Cardiac septum (tissue), 1 donor: ENCODE measurements at regions not wholly inside any gene's neighbourhood (a gene's known extent, or its start where the extent isn't known, plus 50 kb on each side); places are given as distances from the start of the nearest gene placed in this dataset.
"Not testable (repeated sequence)": the region's sequence is repeated elsewhere in the genome, so short reads cannot be mapped to it uniquely, and the experiment has no call there.

ENCODE experiments used
- DNase-seq: peaks from one replicate; pipeline ENCODE4 v3.0.0-alpha.2; 2020; ENCODE audit warnings: low spot score
- intact Hi-C: fragments of 100-400 bp; cut with DNase I; formaldehyde crosslinking; loops from one replicate; pipeline ENCODE4 v1.14.0; 2022
- donor health status: DM: no; HTN: no; CAD: no.

DNA sequence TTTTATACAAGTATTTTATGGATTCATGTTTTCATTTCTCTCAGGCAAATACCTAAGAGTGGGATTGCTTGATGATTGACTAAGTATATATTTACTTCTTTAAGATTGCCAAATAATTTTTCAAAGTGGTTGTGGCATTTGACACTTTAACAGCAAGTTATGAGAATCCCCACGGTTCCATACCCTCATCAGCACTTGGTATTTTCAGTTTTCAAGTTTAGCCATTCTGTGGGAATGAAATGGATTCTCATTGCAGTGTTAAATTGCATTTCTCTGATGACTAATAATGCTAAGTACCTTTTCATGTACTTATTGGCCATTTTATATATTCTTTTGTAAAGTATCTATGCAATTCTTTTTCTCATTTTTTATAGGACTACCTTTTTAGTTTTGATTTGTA lies 301.5 kb upstream of the DIO3 start:
- intact Hi-C loops, result no loop called here

GRCh38 chr14:101266441-101266840 lies 294.9 kb upstream of the DIO3 start:
- intact Hi-C loops, DNase-seq: not testable (repeated sequence)

More for the DNA sequence above, 301.5 kb upstream of the DIO3 start:
- DNase-seq, result no peak

DNA sequence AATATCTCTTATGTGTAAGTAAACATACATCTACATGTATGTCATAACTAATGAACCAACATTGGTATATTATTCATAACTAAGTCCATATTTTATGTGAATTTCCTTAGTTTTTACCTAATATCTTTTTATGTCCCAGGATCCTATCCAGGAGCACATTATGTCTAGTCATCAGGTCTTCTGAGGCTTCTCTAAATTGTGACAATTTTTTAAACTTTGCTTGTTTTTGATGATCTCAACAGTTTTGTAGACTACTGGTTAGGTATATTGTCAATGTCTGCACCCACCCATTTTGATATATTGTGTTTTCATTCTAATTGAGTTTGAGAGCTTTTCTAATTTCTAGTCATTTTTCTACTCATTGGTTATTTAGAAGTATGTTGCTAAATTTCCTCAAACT lies 288.2 kb upstream of the DIO3 start:
- intact Hi-C loops, result no loop called here

DNA sequence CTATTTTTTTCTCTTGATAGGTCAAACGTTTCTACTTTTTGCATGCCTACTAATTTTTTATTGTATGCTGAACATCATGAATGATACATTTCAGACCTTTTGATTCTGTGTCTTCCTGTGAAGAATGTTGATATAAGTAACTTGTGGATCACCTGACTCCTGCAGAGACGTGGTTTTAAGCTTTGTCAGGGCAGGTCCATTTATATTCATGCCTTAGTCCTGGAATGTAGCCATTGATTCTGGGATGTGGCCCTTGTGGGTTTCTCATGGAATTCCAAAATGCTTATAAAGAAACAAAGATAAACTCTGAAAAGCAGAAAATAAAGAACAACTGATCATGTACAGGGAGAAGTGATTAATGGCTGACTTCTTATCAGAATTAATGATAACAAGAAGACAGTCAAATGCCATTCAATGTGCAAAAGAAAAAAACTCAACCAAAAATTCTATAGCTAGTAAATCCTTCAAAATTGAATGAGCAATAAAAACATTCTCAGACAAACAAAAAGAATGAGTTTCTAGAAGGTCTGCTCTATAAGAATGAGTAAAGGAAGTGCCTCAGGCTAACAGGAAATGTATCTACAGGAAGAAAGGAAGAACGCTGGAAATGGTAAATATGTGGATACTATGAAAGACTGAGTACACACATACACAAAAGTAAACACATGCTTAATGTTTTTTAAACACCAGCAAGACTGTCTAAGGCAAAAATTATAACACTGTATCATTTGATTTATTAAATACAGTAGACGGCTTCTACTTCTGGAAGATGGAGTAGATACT lies 284.8 kb upstream of the DIO3 start:
- intact Hi-C loops, result no loop called here
- DNase-seq, result no peak

More for the DNA sequence above, 288.2 kb upstream of the DIO3 start:
- DNase-seq, result no peak

DNA sequence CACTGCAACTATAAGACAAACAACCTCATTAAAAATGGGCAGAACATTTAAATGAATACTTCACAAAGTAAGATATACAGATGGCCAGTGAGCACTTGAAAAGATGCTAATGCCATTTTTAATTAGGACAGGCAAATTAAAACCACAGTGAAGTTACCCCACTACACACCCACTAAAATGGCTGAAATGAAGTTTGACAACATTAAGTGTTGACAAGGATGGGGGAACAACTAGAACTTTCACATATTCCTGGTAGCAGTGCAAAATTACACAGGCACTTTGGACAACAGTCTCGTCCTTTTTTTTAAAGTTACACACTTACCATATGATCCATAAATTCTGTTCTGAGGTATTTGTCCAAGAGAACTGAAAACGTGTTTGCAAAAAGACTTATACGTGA lies 278.9 kb upstream of the DIO3 start:
- intact Hi-C loops, result no loop called here
- no peak for DNase-seq

- no peak for DNase-seq
- intact Hi-C loops, result no loop called here
Measured at GRCh38 chr14:101284711-101285110, 276.6 kb upstream of the DIO3 start.

DNA sequence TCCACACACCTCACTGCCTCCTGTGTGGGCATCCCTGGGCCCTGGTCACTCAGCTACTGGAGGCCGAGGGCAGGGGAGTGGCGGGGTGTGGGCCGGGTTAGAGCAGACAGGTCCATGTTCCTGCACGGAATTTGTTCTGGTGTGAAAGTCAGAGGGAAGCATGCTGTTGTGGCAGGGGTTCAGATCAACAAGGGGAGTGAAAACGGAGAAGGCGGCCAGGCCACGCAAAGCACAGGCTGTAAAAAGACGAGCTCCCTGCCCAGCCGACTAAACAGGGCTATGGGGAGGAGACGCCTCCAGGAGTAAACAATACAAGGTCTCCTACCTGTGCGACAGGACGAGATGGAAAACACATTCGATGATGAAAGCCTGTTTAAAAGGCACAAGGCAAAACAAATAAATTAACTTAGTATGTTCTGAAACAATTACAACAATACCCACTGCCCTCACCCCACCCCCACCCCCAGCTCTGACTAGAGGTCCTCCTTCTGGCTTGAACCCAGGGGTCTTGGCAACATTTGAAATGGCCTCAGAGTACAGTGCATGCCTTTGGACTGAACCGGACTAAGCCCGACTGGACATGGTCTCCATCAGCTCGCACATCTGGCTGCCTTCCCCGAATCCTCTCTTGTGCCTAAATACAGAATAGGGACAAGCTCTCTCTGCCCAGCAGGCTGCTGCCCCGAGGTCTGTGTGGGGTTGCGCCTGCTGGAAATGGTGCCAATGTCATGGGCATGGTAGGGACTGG lies 274.9 kb upstream of the DIO3 start:
- intact Hi-C loops, result no loop called here
- no peak for DNase-seq

GRCh38 chr14:101288436-101289229 lies 272.7 kb upstream of the DIO3 start:
- DNase-seq, result no peak
- intact Hi-C loops, result no loop called here

DNA sequence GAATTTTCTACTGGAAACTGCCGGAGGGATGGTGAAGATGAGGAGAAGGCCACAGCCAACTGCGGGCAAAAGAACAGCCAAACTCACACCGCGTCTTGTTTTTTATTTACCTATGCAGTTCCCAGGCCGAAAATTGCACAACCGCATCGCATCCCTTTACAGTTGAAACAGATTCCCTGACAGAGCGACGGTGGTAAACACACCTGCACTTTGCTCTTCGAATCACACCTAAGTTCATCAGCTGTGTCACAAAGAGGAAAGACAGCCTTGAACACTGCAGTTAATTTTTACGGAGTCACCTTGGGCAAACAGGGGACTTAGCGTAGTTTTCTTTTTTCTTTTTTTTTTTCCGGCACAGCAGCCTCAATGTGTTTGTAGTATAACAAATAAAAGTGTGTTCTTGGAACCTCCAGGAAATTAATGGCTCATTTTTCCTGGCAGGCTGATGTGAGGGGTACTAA lies 272.0 kb upstream of the DIO3 start:
- intact Hi-C loops, result no loop called here
- no peak for DNase-seq

- no peak for DNase-seq
- intact Hi-C loops, result no loop called here
Measured at GRCh38 chr14:101289911-101290310, 271.4 kb upstream of the DIO3 start.

DNA sequence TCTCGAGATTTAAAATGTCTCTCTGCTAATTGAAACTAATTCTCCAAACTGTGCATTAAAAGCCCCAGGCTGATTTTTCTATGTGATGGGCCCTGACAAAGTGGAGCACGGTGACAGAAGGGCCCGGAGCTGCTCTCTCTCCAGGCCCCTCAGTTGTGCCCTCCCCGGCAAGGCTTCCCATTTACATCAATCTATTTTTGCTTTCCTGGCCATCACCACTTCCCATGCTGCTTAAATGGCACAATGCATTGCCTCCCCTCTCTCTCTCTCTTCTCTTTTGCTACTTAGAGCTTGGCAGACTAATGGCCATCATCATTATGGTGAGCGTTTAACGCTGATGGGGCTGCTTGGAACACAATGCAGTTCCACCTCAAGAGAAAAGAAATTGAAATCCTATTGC lies 270.7 kb upstream of the DIO3 start:
- intact Hi-C loops, result no loop called here
- no peak for DNase-seq

DNA sequence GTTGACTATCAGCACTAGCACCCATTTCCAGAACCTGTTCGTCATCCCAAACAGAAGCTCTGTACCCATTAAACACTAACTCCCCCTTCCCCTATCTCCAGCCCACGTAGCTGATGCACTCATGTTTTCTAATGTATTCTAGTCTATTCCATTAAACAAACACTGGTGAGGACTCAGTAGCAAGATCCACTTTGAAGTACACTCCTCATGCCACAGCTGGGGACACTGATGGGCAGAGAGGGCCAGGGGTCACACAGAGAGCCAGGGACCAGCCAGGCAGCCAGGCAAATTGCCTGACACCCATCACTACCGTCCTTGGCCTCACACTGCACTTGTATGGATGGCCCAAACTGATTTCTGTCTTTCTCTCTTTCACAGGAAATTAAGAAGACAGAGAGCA lies 269.9 kb upstream of the DIO3 start:
- intact Hi-C loops, result no loop called here
- DNase-seq, result no peak

DNA sequence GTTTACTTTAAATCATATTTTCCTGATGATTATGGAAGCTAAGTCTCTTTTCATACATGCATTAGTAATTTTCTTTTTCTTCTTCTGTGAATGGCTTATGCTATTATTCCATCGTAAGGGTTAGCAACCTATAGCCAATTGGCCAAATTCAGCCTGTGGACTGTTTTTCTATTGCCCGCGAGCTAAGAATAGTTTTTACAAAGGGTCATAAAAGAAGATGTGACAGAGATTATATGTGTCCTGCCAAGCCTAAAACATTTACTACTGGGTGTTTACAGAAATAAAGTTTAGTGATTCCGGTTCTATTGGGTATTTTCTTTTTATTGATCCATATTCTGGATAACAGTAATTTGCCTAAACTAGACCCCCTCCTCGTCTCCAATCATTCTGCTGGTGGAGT lies 268.8 kb upstream of the DIO3 start:
- intact Hi-C loops, result no loop called here
- no peak for DNase-seq

DNA sequence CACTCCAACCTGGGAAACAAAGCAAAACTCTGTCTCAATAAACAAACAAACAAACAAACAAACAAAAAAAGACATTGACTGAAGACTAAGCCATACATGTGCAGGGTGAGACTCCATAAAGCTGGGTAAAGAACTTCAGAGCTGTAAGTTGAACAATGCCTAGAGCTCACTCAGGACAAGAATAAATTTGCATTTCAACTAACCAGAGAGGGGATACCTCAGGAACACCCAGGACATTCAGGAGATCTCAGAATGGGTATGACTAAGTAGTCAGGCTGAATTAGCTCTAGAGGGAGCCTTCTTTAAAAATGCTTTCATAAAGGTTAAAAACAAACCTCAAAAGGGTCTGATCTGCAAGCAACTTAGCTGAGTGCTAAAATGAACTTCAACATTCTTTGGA lies 267.7 kb upstream of the DIO3 start:
- intact Hi-C loops, result no loop called here
- DNase-seq, result no peak

GRCh38 chr14:101294136-101294535 lies 267.2 kb upstream of the DIO3 start:
- intact Hi-C loops, result no loop called here
- DNase-seq, result no peak

DNA sequence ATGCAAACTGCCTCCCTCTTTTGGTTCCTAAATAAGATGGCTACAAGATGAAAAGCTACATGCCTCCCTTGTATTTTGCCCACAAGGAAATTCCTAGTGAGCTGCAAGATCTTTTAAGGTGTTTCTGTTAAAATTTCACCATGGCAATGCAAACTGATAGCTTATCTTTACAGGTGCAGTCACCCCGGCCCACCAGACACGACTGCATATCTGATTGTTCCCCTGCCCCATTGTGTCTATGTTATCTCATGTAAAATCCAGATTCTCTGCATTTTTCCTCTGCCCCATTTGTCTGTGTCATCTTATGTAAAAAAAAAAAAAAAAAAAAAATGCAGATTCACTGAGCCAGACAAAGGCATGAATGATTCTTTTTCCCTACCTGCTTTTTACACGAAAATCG lies 261.5 kb upstream of the DIO3 start:
- DNase-seq, intact Hi-C loops: not testable (repeated sequence)

GRCh38 chr14:101301011-101301410 lies 260.3 kb upstream of the DIO3 start:
- no peak for DNase-seq
- intact Hi-C loops, result no loop called here

GRCh38 chr14:101307162-101307561 lies 254.1 kb upstream of the DIO3 start:
- DNase-seq, intact Hi-C loops: not testable (repeated sequence)

DNA sequence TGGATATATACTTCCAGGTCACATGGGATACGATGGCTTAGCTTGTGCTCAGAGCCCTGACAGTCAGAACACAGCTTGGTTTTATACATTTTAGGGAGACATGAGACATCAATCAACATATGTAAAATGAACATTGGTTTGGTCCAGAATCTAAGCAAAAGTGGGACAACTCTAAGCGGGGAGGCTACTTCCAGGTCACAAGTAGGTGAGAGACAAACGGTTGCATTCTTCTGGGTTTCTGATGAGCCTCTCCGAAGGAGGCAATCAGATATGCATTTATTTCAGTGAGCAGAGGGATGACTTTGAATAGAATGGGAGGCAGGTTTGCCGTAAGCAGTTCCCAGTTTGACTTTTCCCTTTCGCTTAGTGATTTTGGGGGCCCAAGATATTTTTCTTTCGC lies 250.1 kb upstream of the DIO3 start:
- DNase-seq, intact Hi-C loops: not testable (repeated sequence)

DNA sequence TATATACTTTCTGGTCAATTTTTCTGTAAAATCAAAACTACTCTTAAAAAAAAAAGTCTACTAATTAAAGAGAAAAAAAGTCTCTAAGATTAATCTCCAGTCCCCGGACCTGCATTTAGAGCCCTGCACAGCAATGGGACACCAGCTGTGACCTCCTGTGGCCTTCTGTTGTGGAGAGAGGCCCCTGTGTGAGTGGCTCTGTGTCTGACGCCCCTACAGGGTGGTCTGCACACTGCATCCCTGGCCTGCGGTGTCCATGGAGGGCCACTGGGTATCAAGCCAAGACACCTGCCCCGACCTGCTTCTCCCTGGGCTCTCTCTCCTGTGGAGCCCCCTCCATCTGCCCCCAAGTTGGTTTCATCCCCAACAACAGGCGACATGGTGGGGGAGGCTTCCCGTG lies 248.0 kb upstream of the DIO3 start:
- DNase-seq, result no peak
- intact Hi-C loops, result no loop called here
